KBM-7 (cell line): ENCODE measurements at regions not wholly inside any gene's neighbourhood (a gene's known extent, or its start where the extent isn't known, plus 50 kb on each side); places are given as distances from the start of the nearest gene placed in this dataset.

Experiments used
- DNase-seq: peaks from one replicate; pipeline ENCODE4 v3.0.0-alpha.2; 2015
- in situ Hi-C: fragments of 300-500 bp; cut with MboI; formaldehyde crosslinking; loops from 2 replicates; pipeline ENCODE4 v1.14.3; 2020; ENCODE audit warnings: low sequenced_read_pairs, low pct_unique_long_range_greater_than_20kb, mixed read lengths

DNA sequence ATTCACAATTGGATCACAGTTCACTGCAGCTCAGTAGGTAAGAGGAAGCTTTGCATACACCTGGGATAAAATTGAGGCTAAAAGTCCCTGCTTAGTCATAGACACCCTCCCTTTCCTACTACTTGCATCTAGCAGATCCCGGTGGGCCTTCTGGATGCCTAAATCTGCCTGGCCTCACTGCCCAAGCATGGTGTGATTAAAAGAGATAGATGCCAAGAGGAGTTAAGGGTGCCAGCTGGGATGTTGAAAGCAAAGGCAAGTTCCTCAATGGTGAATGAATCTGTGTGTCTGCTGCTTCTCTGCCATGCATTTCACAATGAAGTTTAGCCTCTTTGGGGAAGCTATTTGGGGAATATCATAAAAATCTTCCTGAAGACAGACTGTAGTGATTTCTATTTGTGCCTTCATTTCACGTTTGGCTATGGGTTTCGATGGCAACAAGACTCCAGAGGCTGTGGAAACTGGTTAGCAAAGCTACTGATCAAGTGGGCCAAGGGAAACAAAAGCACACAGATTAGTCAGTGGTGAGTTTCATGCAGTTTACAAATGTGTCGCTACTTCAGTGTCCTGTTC lies 534.0 kb downstream of the ANKRD50 start:
- no peak for DNase-seq
- in situ Hi-C loops: no loop called here

DNA sequence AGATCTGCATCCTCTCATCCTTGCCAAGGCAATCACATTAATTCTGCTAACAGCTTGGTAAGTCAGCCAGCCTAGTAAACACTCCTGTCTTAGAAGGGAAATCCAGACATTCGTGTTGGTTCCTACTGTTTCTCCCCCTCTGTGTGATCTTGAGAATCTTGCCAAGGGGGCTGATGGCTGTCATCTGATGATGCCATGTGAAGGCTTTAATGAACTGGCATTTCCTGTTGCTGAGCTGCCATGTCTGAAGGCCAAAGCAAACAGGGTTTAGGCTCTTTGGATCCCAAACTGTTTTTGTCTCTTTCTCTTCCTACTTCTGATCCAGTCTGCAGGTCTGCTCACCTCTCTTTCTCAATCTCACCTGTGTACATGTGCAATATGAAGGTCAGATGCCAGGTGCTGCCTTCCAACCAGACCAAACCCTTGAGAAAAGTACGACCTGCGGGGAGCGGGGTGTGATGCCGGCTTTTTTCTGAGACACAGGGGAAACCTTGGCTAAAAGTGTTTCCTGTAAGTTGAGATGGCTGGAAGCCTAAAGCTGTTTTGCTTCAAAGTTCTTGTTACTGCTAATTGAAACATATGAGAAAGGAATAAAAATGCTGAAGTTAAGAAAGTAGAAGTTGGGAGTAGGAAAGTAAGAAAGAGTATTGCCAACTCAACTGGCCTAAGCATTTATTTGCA lies 532.9 kb downstream of the ANKRD50 start:
- no peak for DNase-seq
- in situ Hi-C loops: no loop called here

DNA sequence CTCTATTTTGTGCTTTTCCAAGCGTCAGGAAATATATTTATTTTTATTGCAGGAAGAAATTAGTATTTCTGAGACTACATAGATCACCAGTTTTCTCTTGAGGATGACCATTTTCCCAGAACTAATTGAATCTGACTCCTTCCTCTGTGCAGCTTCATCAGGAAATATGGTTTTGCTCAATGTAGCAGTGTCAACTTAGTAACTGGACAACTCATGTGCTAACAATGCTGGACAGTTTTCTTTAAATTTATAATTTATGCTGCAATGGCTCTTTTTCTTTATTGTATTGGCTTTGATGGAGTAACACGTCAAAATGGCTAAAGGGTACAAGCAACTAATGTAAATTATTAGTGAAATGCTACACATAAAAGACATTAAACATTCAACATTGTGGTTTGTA lies 531.5 kb downstream of the ANKRD50 start:
- no peak for DNase-seq
- in situ Hi-C loops: no loop called here

DNA sequence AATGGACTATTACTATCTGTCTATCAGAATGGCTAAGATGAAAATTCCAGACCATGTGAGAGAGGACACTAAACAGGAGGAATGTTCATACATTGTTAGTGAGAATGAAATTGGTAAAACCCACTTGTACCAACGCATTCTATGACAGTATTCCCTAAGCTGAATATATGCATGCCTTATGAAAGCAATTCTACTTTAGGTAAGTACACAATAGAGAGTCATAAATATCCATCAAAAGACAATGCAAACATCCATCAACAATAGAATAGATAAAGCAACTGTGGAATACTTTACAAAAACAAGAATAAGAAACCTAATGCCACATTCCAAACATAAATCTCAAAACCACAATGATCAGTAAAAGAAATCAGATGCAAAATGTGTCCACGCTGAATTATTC lies 529.3 kb downstream of the ANKRD50 start:
- in situ Hi-C loops: no loop called here
- DNase-seq: no peak

DNA sequence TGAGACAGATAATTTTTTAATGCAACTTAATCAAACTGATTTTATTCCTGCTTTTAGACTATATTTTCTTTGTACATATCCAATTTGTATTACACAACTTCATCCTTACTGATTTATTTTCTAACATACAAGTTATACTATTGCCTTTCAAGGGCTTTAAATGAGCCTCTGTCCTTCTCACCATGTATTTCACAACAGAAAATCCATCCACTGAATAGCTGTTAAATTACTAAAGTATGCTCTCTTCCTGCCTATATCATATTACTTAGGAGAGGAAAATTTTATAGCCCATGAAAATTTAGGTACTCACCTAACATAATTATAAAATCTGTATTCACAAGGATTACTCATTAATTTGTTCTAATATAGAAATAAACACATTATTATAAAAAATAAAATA lies 528.6 kb downstream of the ANKRD50 start:
- no peak for DNase-seq
- in situ Hi-C loops: no loop called here

DNA sequence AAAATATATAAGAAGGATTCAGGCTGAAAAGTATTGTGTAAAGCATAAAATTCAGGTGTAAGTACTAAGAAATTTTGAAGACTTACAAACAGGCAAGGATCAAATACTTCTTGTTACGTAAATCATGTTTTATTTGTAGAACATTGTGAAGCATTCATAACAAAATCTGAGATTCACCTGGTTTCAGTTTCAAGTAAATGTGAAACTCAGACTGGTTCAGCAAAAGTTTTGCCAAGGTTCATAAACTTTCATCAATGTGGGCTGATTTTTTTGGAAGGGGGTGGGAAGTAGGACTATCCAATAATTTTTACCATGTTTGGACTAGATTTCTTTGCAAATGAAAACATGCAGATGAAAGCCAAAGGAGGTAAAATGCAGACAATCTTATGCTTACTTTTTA lies 527.7 kb downstream of the ANKRD50 start:
- in situ Hi-C loops: no loop called here

DNA sequence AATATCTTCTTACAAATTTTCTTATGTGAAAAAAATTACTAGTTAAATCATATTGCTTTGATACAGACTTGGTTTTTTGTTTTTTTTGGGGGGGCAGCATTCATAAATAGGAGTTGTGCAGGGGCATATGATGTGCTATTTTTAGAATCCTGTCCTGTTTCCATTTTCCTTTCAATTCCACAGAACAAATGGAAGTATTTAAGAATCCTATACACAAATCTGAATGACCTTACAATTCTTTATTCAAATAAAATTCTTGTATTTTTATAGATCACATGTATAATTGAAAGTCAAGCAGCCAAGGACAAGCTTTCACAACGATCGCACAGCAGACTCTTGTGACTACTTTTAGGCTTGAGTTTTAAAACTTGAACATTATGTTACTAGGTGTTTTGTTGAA lies 523.9 kb downstream of the ANKRD50 start:
- in situ Hi-C loops: no loop called here
- DNase-seq: no peak

More for the DNA sequence above, 527.7 kb downstream of the ANKRD50 start:
- no peak for DNase-seq

DNA sequence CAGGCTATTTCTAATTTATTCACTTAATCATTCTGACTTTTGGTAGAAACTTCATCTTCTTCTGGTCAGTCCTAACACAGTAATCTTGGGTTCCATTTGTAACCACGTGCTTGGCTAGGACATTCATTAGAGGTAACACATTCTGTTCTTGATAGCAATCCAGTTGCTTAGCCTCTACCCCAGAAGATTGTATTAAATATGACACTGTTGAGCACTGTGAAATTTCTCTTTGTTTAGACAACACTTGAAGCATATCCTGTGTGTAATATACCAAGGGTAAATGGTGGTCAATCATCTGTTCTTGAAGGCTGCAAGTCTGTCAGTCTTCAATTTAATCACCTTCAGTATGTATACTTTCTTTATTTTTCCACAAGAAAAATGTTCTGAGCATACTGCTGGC lies 523.0 kb downstream of the ANKRD50 start:
- DNase-seq: no peak
- in situ Hi-C loops: no loop called here

DNA sequence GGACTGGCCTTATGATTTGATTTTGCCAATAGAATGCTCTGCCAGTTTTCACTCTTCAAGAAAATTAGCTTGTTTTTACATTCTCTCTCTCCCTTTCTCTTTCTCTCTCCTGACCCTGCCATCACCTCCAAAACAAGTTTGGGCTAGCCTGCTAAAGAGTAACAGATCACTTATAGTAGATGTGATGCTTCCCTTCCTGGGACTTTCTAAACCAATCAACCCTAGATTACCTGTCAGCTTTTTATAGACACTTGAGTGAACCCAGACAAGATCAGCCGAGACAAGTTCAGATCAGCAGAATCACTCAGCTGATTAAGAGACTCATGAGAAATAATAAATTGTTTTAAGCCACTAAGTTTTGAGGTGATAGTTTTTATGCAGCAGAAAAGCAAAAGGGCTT lies 521.2 kb downstream of the ANKRD50 start:
- DNase-seq: no peak
- in situ Hi-C loops: no loop called here

DNA sequence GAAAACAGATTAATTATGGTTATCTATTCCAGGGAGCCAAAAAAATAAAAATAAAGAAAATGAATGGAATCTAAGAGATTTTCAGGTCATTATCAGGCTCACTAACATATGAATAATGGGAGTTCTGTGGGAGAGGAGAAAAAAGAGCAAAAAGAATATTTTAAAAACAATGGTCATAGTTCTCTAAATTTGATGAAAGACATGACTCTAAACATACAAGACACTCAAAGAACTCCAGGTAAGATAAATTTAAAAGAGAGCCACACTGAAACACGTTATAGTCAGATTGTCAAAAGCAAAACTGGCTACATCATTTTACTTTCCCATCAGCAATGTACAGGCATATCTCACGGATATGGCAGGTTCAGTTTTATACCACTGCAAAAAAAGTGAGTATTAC lies 520.0 kb downstream of the ANKRD50 start:
- in situ Hi-C loops: no loop called here
- DNase-seq: no peak

DNA sequence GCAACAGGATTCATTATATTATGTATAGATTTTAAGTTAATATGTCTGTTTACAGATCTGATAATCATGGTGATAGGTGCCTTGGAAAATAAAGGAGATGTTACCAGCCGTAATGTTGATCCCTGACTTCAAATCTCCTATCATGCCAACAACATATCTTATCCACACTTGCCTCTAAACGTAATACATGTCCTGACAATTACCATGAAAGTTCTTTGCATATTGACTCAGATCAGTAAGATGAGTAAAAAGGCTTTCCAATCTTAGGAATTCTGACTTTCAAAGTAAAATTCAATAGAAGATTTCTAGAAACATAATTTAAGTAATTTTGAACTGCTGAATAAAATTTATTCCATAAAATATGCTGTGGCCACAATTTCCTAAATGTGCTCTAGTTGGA lies 513.3 kb downstream of the ANKRD50 start:
- in situ Hi-C loops: no loop called here

DNA sequence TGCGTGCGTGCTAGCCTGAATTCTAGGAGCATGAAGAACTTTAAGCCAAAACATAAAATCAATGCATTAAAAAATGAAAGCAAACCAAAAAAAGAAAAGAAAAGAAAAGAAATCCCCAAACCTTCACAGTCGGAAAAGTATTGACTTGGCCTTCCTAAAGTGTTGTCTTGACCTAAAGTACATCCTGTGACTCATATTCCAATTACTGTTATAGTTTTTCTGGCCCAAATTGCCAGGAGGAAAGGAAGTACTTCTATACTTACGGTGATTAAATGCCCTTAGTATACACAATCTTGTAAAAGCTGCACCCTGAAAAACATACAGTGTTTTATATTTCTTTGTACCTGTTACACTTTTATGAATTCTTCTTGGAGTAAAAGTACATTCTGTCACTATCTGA lies 512.8 kb downstream of the ANKRD50 start:
- in situ Hi-C loops: no loop called here
- no peak for DNase-seq

More for the DNA sequence above, 513.3 kb downstream of the ANKRD50 start:
- DNase-seq: no peak

DNA sequence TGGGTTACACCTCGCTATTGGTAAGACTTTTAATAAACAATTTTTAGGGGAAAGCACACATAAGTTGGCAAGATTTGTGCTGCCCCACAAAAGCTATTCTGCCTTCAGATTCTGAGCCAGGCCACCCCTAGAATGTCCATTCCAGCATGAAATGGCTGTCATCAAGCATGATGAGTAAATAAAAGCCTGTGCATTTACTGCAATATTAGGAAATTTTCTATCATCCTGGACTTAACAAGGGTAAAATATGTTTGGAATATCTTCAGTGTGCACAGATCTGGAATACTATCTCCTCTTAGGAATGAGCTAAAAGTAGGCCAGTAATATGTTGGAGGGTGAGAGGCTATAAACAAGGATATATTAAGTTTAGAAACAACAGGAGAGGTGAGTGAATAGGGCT lies 510.9 kb downstream of the ANKRD50 start:
- in situ Hi-C loops: no loop called here
- DNase-seq: no peak

DNA sequence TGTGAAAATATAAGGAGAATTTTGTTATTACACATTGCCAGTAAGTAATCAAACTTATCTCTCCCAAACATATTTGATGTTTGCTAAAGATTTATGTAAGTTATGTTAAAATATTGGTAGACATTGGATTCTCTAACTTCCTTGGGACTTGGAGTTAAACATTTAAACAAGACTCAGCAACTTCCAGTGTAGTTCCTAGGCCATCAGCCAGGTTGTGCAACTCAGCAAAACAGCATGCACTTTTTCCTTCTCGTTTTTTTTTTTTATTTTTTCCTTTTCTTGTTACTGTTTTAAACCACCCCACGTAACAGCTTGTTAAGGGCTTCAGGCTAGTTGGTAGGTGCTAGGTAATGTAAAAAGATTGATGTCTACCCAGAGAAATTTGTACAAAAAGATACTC lies 510.4 kb downstream of the ANKRD50 start:
- in situ Hi-C loops: no loop called here

DNA sequence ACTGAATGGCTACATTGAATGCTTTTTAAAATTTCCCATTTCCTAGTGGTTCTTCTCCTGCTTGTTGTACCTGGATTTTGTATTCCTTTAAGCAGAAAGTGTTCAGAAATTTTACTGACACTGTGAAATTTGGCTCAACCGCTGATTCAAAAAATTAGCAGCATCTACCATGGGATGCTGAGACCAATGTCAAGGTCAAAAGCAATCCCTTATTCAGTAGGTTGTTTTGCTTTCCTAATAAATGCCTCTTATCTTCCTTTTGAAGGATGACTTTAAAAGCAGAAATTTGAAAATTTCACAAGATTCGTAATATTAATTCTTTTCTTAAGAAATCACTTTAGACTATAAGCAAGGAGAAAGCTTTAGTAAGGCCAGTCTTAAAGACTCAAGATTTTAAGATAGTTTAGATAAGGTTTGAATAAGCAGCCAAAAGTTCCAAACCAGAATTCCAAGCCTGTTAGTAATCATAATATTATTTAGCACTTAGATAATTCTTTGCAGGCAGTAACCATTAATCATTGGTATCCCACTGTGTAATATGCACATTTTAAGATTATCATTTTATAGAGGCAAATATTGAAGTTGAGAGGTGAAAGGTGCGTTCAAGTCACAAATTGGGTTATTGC lies 508.8 kb downstream of the ANKRD50 start:
- DNase-seq: no peak
- in situ Hi-C loops: no loop called here

More for the DNA sequence above, 510.4 kb downstream of the ANKRD50 start:
- DNase-seq: no peak

DNA sequence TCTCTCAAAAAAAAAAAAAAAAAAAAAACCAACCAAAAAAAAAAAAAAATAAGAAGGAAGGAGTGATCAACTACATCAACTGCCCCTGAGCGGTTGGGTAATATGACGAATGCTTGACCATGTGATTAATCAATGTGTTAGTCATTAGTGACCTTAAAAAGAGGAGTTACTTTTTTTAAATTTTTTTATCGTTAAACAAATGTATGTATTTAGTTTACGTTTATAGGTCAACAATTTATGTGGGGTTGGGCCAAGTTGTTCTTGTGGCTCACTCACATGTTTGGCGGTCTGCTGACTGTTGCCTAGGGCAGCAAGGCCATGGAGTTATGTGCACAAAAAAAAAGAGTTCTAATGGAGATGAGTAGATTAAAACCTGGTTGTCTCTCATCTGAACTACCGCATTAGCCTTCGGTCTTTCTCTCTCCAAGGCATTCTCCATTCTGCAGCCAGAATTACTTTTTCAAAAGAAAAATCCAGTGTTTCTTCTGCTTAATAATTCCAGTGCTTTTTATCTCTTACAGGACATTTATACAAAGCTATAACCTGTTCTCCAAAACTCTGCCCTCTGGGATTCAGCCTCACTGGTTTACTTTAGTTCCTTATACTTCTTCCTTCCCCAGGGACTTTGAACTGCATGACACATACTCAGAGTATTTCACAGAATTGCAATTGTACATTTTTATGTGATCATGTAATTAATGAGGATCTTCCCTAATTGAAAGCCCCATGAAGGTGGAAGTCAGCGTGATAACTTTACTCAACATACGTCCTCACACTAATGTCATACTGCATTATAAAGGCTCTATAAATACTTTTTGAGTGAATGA lies 505.5 kb downstream of the ANKRD50 start:
- DNase-seq: no peak
- in situ Hi-C loops: no loop called here

DNA sequence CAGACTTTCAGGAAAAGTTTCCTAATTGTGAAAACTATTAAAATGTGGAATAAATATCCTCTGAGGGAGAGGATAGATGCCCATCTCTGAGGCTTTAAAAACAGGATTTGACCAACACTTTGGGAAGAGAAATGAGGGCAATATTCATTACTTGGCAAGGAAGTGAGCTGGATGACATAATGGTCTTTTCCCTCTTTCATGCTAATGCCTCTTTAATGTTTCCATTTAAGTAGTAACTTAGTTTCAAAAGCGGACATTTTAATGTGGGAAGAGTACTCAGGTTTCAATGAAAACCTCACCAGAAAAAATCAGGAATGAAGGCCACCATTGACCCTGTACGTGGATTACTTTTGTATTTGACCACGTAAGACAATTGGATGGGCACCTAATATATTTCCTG lies 503.3 kb downstream of the ANKRD50 start:
- DNase-seq: no peak
- in situ Hi-C loops: no loop called here

DNA sequence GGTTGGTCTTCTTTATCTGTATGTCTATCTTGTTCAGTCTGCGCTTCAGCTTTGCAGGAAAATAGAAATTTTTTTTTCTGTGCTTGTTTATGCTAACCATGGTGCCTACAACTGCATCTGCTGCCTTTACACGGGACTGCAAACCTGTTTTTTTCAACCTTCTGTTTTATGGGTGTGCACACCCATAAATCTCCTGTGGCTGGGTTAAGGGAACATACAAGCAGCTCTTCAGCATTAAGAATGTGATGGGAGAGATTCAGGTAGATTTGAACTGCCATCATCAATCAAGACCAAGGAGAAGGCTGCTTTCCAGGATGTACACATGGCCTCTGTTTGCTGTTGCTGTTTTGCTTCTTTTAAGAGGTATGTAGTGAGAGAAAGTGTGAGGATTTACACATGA lies 502.9 kb downstream of the ANKRD50 start:
- DNase-seq: no peak
- in situ Hi-C loops: no loop called here

DNA sequence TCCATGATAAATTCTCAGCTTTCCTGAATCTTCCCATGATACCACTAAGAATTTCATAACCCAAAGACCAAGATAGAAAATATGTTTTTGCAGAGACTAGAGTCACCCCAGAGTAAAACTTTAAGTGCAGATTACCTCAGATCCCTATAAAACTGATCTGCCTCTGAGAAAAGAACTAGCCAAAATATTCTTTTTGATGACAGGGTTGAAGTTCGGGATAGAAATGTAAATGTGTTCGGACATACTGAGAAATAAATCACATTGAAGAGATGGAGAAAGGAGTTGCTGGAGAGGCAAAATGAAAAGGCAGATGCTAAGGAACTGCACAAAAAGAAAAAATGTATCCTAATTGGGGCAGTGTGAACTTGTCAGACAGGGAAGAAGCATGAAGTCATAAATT lies 501.8 kb downstream of the ANKRD50 start:
- in situ Hi-C loops: no loop called here
- no peak for DNase-seq
